Left ventricle myocardium inferior (tissue), 1 donor: ENCODE measurements at regions not wholly inside any gene's neighbourhood (a gene's known extent, or its start where the extent isn't known, plus 50 kb on each side); places are given as distances from the start of the nearest gene placed in this dataset.

Experiments used
- DNase-seq: peaks from one replicate; pipeline ENCODE4 v3.0.0-alpha.2; 2020
- H3K27ac ChIP-seq: fragments of 200-600 bp; replicated peaks from 2 replicates; pipeline ENCODE4 v1.8.0; 2021
- H3K27me3 ChIP-seq: fragments of 200-600 bp; 2 replicates; pipeline ENCODE4 v1.8.0; 2021; ENCODE audit warnings: low read depth
- H3K36me3 ChIP-seq: fragments of 200-600 bp; 2 replicates; pipeline ENCODE4 v1.8.0; 2021
- H3K4me1 ChIP-seq: fragments of 200-600 bp; 2 replicates; pipeline ENCODE4 v1.8.0; 2021
- H3K4me3 ChIP-seq: fragments of 200-600 bp; 2 replicates; pipeline ENCODE4 v1.8.0; 2021; ENCODE audit warnings: mild to moderate bottlenecking, moderate library complexity
- H3K9me3 ChIP-seq: fragments of 200-600 bp; replicated peaks from 2 replicates; pipeline ENCODE4 v1.8.0; 2021
- CTCF ChIP-seq: fragments of 200-600 bp; IDR thresholded peaks from 2 replicates; pipeline ENCODE4 v1.8.0; 2021; ENCODE audit warnings: antibody characterized with exemption, mild to moderate bottlenecking, borderline replicate concordance
- intact Hi-C: fragments of 100-400 bp; cut with micrococcal nuclease; formaldehyde crosslinking; loops from one replicate; pipeline ENCODE4 v1.11.0; 2022
- donor health status: DM: no; HTN: yes; CAD: no; lungs with severe emphysema.

GRCh38 chr13:71962126-71962525, 95.1 kb upstream of the DACH1 start:
- no peaks in the 10 kb centered on the region for H3K27me3 ChIP-seq
- H3K36me3 ChIP-seq = no peaks in the 10 kb centered on the region
- H3K4me3 ChIP-seq = no peak overlapping the region
- no peak overlapping the region for H3K27ac ChIP-seq
- H3K4me1 ChIP-seq = no peaks in the 10 kb centered on the region
- no peaks in the 10 kb centered on the region for H3K9me3 ChIP-seq
- TF ChIP-seq CTCF = no peak
- intact Hi-C loops = no loop called here
- no peak for DNase-seq

GRCh38 chr13:71949441-71949840, 82.4 kb upstream of the DACH1 start:
- intact Hi-C loops = no loop called here
- no peak overlapping the region for H3K4me3 ChIP-seq
- H3K27me3 ChIP-seq = no peaks in the 10 kb centered on the region
- DNase-seq = no peak
- H3K27ac ChIP-seq = no peak overlapping the region
- peaks cover 12% of the 10 kb centered on the region for H3K9me3 ChIP-seq
- no peaks in the 10 kb centered on the region for H3K36me3 ChIP-seq
- no peaks in the 10 kb centered on the region for H3K4me1 ChIP-seq
- no peak for TF ChIP-seq CTCF

GRCh38 chr13:71939186-71939585, 72.2 kb upstream of the DACH1 start:
- Histone ChIP-seq H3K4me3 (no peak overlapping the region), H3K36me3 (no peaks in the 10 kb centered on the region), H3K27me3 (no peaks in the 10 kb centered on the region), H3K9me3 (no peaks in the 10 kb centered on the region), H3K4me1 (no peaks in the 10 kb centered on the region), H3K27ac (no peak overlapping the region)
- no peak for DNase-seq
- intact Hi-C loops = no loop called here
- no peak for TF ChIP-seq CTCF

- no peak overlapping the region for H3K4me3 ChIP-seq
- no peak for DNase-seq
- no peaks in the 10 kb centered on the region for H3K27me3 ChIP-seq
- TF ChIP-seq CTCF = no peak
- no peak overlapping the region for H3K27ac ChIP-seq
- intact Hi-C loops = no loop called here
- no peaks in the 10 kb centered on the region for H3K36me3 ChIP-seq
- no peaks in the 10 kb centered on the region for H3K4me1 ChIP-seq
- no peaks in the 10 kb centered on the region for H3K9me3 ChIP-seq
Measured at GRCh38 chr13:71935166-71935840, 68.3 kb upstream of the DACH1 start.

- no peaks in the 10 kb centered on the region for H3K27me3 ChIP-seq
- no peak for DNase-seq
- intact Hi-C loops = no loop called here
Measured at GRCh38 chr13:71924931-71925330, 57.9 kb upstream of the DACH1 start.

More at GRCh38 chr13:71924931-71925330, 57.9 kb upstream of the DACH1 start:
- Histone ChIP-seq H3K27ac (no peak overlapping the region), H3K9me3 (no peaks in the 10 kb centered on the region), H3K4me3 (no peak overlapping the region), H3K36me3 (no peaks in the 10 kb centered on the region), H3K4me1 (no peaks in the 10 kb centered on the region)
- no peak for TF ChIP-seq CTCF
